PC-3 (cell line): ENCODE measurements at regions not wholly inside any gene's neighbourhood (a gene's known extent, or its start where the extent isn't known, plus 50 kb on each side); places are given as distances from the start of the nearest gene placed in this dataset.

Experiments used
- ATAC-seq: fragments of 200-7000 bp; cut with Tn5 transposase; 2 replicates; pipeline ENCODE4 v1.9.1; 2020; ENCODE audit warnings: mild to moderate bottlenecking, moderate library complexity
- BruUV-seq: library from RNA; stranded (reverse); fragments of 400-500 nt; replicated peaks from 2 replicates; lab custom pipeline; 2021; lab: Mats Ljungman, UMichigan
- CTCF ChIA-PET: fragments of 300-600 bp; sonication (Branson Sonifier 250); formaldehyde crosslinking; loops from one replicate; lab custom pipeline; 2022; ENCODE audit warnings: antibody characterized with exemption; lab: Charles Lee
- POLR2A ChIA-PET: fragments of 300-600 bp; sonication (Branson Sonifier 250); formaldehyde crosslinking; loops from one replicate; lab custom pipeline; 2022; ENCODE audit warnings: antibody characterized with exemption; ENCODE audit not compliant: unreplicated experiment; lab: Charles Lee
- DNase-seq: peaks from one replicate; pipeline ENCODE4 v3.0.0-alpha.2; 2015
- H2AFZ ChIP-seq: fragments of 300-600 bp; sonication (generic); 2 replicates; pipeline ENCODE4 v1.6.0; 2016; ENCODE audit warnings: antibody characterized with exemption, low read length
- H3F3A ChIP-seq: fragments of 300-600 bp; sonication (generic); one replicate; pipeline ENCODE4 v1.6.0; 2017; ENCODE audit warnings: antibody characterized with exemption, low read length, control low read depth, mild to moderate bottlenecking; ENCODE audit not compliant: unreplicated experiment
- H3K27ac ChIP-seq: fragments of 300-600 bp; sonication (generic); 2 replicates; pipeline ENCODE4 v1.5.1; 2016; ENCODE audit warnings: mild to moderate bottlenecking, low read length
- H3K27me3 ChIP-seq: fragments of 300-600 bp; sonication (generic); 2 replicates; pipeline ENCODE4 v1.6.1; 2016; ENCODE audit warnings: low read length, mixed read lengths
- H3K36me3 ChIP-seq: fragments of 300-600 bp; sonication (generic); 2 replicates; pipeline ENCODE4 v1.6.1; 2016; ENCODE audit warnings: low read depth, mixed run types, low read length, mixed read lengths
- H3K4me1 ChIP-seq: fragments of 300-600 bp; sonication (generic); 2 replicates; pipeline ENCODE4 v1.5.1; 2016; ENCODE audit warnings: low read length; ENCODE audit not compliant: insufficient read depth
- H3K4me2 ChIP-seq: fragments of 300-600 bp; sonication (generic); 2 replicates; pipeline ENCODE4 v1.6.0; 2016; ENCODE audit warnings: low read length
- H3K4me3 ChIP-seq: fragments of 300-600 bp; sonication (generic); 2 replicates; pipeline ENCODE4 v1.5.1; 2016; ENCODE audit warnings: mild to moderate bottlenecking, low read length, mixed read lengths
- H3K79me2 ChIP-seq: fragments of 300-600 bp; sonication (generic); 2 replicates; pipeline ENCODE4 v1.6.1; 2017; ENCODE audit warnings: low read length, mixed read lengths
- H3K9ac ChIP-seq: fragments of 300-600 bp; sonication (generic); 2 replicates; pipeline ENCODE4 v1.6.0; 2016; ENCODE audit warnings: mild to moderate bottlenecking, low read length
- H3K9me2 ChIP-seq: fragments of 300-600 bp; sonication (generic); replicated peaks from 2 replicates; pipeline ENCODE4 v1.6.1; 2016; ENCODE audit warnings: mixed run types, low read length, mixed read lengths
- H3K9me3 ChIP-seq: fragments of 300-600 bp; sonication (generic); 2 replicates; pipeline ENCODE4 v1.6.1; 2016; ENCODE audit warnings: low read length, mixed read lengths
- H4K20me1 ChIP-seq: fragments of 300-600 bp; sonication (generic); 2 replicates; pipeline ENCODE4 v1.6.1; 2016; ENCODE audit warnings: low read length, mixed read lengths
- CTCF ChIP-seq: fragments of 300-600 bp; sonication (generic); conservative IDR thresholded peaks from 2 replicates; pipeline ENCODE4 v1.5.1; 2017; ENCODE audit warnings: antibody characterized with exemption, low read depth, mild to moderate bottlenecking, low read length
- EZH2 ChIP-seq: fragments of 300-600 bp; sonication (generic); IDR thresholded peaks from one replicate; pipeline ENCODE4 v1.6.1; 2017; ENCODE audit warnings: antibody characterized with exemption, mild to moderate bottlenecking, low read length; ENCODE audit not compliant: unreplicated experiment
- EZH2phosphoT487 ChIP-seq: fragments of 300-600 bp; sonication (generic); IDR thresholded peaks from 2 replicates; pipeline ENCODE4 v1.6.1; 2018; ENCODE audit warnings: mild to moderate bottlenecking, antibody characterized with exemption, low read length, borderline replicate concordance
- intact Hi-C: fragments of 100-400 bp; cut with micrococcal nuclease; formaldehyde crosslinking; loops from 2 replicates; pipeline ENCODE4 v1.9.0; 2023

GRCh38 chr18:24588440-24588839, 128.0 kb downstream of the HRH4 start:
- no peaks in the 10 kb centered on the region for H3F3A ChIP-seq
- intact Hi-C loops, result no loop called here
- POLR2A ChIA-PET, result no interaction called here
- no peaks in the 10 kb centered on the region for H3K9me2 ChIP-seq
- H3K4me1 ChIP-seq, result no peaks in the 10 kb centered on the region
- BruUV-seq, result no TSS peak
- H3K4me2 ChIP-seq, result no peak overlapping the region
- H3K36me3 ChIP-seq, result no peaks in the 10 kb centered on the region
- H2AFZ ChIP-seq, result no peak overlapping the region
- no peaks in the 10 kb centered on the region for H3K9me3 ChIP-seq
- no peak for ATAC-seq
- no peak overlapping the region for H3K4me3 ChIP-seq
- peaks cover 68% of the 10 kb centered on the region for H3K27me3 ChIP-seq
- no peak overlapping the region for H3K9ac ChIP-seq
- no peaks in the 10 kb centered on the region for H3K79me2 ChIP-seq
- H3K27ac ChIP-seq, result no peak overlapping the region
- DNase-seq, result no peak
- CTCF ChIA-PET, result no interaction called here
- no peaks in the 10 kb centered on the region for H4K20me1 ChIP-seq
- no peak for TF ChIP-seq CTCF
- no peak for TF ChIP-seq EZH2phosphoT487
- TF ChIP-seq EZH2, result no peak

DNA sequence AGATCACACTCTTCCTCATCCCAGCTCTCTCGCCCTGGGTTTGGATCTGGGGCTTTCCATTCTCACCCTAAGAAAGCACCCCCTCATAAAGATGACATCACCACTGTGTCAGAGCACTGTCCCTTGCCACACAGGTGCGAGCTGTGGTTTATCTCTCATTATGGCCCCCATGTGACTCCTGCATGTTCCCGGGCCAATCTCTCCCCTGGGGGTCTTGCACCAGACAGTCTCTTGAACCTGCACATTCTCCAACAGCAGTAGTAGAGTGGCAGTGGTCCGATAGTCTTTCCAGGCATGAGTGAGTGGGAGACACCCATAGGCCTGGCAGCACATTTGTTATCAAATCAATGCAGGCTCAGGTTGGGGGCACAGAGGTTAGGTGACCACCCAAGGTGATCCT, 130.5 kb downstream of the HRH4 start:
- Histone ChIP-seq H3K9me3 (no peaks in the 10 kb centered on the region), H3K4me1 (no peaks in the 10 kb centered on the region), H3K9me2 (no peaks in the 10 kb centered on the region), H4K20me1 (no peaks in the 10 kb centered on the region), H3F3A (no peaks in the 10 kb centered on the region), H3K27me3 (peaks cover 70% of the 10 kb centered on the region), H2AFZ (no peak overlapping the region), H3K36me3 (no peaks in the 10 kb centered on the region), H3K4me3 (no peak overlapping the region), H3K27ac (no peak overlapping the region), H3K79me2 (no peaks in the 10 kb centered on the region), H3K9ac (no peak overlapping the region), H3K4me2 (no peak overlapping the region)
- CTCF ChIA-PET, result no interaction called here
- TF ChIP-seq EZH2phosphoT487 (no peak), EZH2 (no peak), CTCF (no peak)
- ATAC-seq (no peak), DNase-seq (no peak)
- POLR2A ChIA-PET, result no interaction called here
- intact Hi-C loops, result no loop called here
- no TSS peak for BruUV-seq

GRCh38 chr18:24593401-24593800, 133.0 kb downstream of the HRH4 start:
- no peaks in the 10 kb centered on the region for H3K9me2 ChIP-seq
- H3K27ac ChIP-seq, result no peak overlapping the region
- peaks cover 75% of the 10 kb centered on the region for H3K27me3 ChIP-seq
- H3K4me1 ChIP-seq, result no peaks in the 10 kb centered on the region
- no peaks in the 10 kb centered on the region for H3K36me3 ChIP-seq
- H3F3A ChIP-seq, result no peaks in the 10 kb centered on the region
- H3K4me3 ChIP-seq, result no peak overlapping the region
- no peaks in the 10 kb centered on the region for H3K9me3 ChIP-seq
- no TSS peak for BruUV-seq
- H4K20me1 ChIP-seq, result no peaks in the 10 kb centered on the region
- TF ChIP-seq EZH2, result no peak
- TF ChIP-seq CTCF, result no peak
- TF ChIP-seq EZH2phosphoT487, result no peak
- H3K4me2 ChIP-seq, result no peak overlapping the region
- DNase-seq (no peak), ATAC-seq (no peak)
- intact Hi-C loops, result no loop called here
- ChIA-PET POLR2A (no interaction called here), CTCF (no interaction called here)
- no peak overlapping the region for H3K9ac ChIP-seq
- H3K79me2 ChIP-seq, result no peaks in the 10 kb centered on the region
- no peak overlapping the region for H2AFZ ChIP-seq
